Ecto neural progenitor cell (in vitro differentiated cells): ENCODE measurements at regions not wholly inside any gene's neighbourhood (a gene's known extent, or its start where the extent isn't known, plus 50 kb on each side); places are given as distances from the start of the nearest gene placed in this dataset.
"Not testable (repeated sequence)": the region's sequence is repeated elsewhere in the genome, so short reads cannot be mapped to it uniquely, and the experiment has no call there.

Experiments used
- DNase-seq: peaks from one replicate; pipeline ENCODE4 v3.0.0-alpha.2; 2018; ENCODE audit warnings: low spot score

DNA sequence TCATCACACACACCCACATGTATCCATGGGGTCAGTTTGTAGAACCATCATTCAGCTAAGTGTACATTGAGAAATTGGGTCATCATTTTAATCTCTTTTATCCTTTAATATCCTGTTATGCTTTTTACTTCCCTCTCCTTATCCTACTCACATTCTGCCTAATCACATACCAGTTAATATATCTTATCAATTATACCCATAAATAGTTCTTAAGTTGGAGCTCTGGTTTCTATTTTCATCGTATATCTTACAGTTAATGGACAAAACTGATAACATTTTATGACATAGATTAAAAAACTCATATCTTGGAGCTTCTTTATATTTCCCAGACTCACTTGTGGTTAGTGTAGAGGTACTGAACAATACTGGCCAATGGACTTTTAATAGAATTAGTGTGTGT is 729.5 kb upstream of the LCORL start:
- no peak for DNase-seq

DNA sequence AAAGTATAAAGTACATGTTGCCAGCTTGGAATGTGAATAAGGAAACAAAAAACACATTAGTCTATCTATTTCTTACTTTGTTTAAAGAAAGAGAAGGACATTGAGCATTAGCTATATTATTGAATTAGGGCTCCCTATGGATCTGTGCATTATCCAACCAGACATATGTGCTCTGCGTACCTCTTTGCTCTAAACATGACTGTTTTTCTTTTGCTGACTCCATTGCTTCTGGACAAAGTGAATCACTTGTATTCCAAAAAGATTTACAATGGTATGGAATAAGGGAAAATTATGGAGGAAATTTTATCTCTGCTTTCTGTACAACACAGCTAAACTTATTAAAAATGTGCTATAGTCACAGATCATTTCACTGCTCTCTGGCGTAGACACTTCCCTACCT is 727.8 kb upstream of the LCORL start:
- no peak for DNase-seq

DNA sequence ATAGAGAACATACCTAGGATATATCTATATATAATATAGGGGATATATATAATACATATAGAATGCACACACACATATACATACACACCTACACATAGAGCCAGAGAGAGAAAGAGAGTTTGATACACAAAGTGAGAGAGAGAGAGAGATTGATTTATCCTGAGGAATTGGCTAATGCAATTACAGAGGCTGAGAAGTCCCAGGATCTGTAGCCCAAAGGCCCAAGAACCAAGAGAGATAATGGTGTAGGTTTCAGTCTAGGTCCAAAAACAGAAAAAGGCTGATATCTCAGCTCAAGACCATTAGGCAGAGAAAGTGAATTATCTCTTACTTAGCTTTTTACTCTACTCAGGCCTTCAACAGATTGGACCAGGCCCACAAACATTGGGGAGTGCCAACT is 715.0 kb upstream of the LCORL start:
- DNase-seq: no peak

DNA sequence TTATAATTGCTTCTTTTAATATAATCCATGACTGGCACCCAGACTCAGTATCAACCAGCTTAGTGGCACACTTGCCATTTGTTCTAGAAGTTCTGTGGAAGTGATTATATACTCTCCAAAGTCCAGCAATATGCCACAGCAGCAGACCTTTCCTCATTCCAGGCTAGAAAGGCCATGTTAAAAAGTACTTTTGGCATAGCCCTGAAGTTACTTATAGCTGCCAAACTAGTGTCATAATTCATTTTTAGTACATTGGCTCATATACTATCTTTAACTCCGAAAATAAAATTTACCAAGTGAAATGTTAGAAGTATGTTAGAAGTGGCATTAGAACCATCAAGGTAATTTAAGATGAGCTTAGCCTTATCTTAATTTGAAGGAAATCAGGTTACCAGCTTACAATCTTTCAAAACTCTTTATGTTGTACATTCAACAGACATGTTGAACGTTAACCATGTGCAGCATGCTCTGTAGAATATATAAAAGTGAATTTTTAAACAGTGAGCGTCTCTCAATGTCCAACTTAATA is 714.2 kb upstream of the LCORL start:
- DNase-seq: no peak

DNA sequence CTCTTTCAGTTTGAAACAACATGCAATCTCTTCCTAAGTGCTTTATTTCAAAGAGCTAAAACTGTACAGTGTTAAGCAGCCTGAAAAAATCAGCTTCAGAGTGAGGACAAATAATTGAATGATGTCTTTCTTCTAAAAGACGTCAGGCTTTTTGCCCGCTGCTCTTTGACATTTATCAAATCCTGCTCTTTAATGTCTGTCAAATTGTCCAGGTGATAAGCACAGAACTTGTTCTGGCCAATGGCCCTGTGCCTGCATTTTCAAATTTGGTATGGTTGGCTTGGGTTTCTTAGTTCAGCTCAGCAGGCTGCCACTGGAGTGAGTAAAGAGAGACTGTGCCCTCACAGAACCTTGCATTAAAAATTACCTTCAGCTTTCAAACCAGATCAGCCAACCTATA is 712.9 kb upstream of the LCORL start:
- no peak for DNase-seq

DNA sequence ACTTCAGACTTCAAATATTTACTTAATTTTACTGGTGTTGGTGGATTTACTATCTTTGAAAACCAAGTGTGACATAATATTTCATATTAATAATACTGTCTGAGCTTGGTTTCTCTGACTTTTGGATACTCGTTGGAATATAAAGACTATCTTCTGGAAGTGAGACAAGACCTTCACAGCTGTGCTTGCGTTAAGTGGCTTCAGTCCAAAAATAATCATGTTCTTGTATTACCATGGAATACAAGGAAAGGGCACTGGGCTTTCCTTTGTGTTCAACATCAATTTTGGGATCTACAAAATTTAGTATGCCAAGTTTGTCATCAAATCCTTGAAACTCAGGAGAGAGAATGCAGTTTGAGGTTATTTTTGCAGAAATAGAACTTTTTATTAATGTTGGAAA is 712.4 kb upstream of the LCORL start:
- DNase-seq: no peak

DNA sequence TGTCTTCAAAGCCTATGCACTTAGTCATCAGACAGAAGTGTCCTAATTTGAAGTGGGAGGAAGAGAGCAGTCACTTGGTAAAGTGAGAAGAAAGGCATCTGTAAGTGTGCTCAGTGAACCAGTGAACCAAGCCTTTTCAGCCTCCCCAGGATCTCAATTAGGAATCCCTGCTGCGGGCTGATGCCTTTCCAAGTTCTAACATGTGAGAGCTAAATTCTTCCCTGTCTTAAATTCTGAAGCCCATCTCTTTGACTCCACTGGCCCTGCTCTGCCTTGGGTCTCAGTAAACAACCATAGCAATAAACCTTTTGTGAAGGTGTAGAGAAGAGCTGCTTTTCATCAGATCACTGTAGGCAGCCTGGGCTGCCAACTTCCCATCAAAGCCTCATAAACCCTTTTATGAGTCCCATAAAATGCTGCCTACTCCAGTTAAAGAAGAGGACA is 701.2 kb upstream of the LCORL start:
- DNase-seq: no peak

DNA sequence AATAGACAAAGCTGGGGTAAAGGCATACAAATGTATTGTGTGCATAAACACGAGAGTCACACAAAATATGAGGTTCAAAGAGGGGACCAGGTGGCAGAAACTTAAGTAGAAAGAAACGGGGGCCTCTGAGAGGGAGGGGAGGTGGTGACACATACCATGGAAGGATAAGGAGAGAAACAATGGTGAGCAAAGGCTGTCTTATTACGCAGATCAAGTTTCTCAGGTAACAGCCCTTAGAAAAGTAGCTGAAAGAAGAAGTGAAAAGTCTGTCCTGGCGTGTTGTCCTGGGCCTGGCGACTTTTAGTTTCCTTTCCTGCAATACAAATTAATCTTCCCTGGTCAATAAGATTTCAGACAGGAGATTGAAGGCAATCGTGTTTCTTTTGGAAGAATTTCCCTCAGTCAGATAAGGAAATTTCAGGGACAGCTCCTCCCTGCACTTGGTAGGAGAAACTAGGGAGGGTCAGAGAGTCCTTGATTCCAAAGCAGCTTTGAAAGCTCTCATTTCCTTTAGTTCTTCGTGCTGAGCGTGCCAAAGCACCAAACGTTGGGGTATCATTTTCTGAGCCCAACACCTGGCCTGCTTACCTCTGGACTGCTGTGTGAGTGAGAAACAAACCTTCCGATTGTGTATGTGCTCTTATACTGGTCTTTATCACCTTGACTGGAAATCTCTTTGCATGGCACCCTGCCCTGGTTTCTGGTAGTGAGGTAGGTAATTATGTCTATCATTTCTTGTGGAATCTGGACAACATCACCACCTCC is 676.7 kb upstream of the LCORL start:
- no peak for DNase-seq

DNA sequence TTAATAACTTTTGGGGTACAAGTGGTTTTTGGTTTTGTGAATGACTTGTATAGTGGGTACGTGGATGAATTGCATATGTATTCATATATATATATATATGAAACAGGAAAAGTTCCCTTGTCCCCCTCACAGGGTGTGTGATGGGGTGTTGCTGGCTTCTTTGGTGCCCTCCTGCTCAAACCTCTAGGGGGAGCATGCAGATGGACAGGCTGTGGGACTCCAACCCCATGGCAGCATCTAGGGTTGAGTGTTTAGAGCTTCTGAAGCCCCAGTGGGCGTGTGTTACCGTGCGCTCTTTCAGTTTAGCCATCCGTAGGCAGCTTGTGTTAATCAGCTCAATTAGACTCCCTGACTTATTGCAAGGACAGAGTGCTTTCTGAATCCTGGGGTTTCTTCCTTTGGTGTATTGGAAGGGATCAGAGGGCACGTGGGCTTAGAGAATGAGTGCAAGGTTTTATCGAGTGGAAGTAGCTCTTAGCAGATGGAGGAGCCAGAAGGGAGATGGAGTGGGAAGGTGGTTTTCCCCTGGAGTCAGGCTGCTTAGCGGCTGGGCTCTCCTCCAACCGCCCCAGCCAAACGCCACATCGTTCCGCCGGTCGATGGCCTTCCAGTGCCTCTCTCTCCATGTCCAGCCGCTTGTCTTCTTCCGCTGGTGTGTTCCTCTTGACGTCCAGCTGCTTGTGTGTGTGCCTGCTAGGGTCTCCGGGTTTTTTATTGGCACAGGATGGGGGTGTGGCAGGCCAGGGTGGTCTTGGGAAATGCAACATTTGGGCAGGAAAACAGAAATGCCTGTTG is 674.4 kb upstream of the LCORL start:
- DNase-seq: no peak

DNA sequence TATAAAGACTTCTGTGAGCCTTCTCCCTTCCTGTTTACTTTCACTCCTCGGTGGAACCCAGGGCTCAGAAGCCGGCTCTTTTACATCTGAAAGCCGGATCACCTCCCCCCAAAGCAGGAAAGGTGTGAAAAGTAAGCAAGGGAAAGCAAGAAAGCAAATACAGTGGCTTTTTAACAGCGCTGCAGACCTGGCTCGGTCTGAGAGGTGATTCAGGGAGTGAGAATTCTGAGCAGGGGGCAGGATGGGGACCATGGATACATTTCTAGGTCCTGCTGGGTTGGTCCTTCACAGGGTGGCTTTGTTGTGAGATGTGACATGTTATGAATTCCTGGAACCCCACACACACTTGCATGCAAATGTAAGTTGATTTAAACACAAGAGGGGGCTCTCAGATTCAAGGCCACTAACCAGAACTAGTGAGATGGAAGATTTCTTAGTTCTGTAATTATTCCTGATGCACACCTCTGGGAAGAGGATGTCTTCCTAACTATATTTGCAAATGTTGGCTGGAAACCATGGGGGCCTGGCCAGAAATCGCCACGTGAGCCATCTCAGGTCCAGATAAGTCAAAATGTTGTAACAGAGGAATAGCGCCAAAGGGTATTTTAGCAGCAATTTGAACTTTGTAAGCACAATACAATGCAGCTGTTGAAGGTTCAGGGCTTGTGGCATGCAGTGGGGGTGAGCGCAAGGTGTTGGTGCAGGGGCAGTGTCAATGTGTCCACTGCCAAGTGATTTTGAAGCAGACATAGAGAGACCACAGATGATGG is 670.1 kb upstream of the LCORL start:
- DNase-seq: no peak

DNA sequence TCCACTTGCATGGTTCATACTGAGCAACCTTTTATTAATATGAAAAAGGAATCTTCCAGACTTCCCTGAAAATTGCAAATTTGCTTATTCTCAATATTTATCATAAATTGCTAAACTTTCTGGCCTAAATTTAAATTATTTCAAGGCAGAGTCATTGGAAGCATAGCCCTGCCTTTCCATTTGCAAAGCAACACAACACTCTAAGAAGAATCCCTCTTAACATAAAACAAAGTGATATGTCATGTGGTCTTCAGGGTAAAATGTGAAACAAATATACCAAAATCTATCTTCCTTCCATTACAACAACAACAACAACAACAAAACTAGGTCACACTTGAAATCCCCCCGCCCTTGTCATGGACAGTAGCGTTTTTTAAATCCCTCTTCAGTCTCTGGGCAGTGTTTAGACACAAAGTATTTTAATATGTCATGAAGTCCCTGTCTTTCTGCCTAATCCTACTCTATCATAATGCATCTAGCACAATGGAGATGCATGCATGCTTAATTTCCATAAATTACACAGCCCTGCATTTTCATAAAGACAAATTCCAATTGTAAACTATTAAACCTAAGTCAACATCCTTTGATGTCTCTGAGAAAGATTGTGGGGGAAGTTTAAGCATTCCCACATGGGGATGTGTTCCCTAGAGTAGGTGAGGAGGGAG is 668.9 kb upstream of the LCORL start:
- no peak for DNase-seq

DNA sequence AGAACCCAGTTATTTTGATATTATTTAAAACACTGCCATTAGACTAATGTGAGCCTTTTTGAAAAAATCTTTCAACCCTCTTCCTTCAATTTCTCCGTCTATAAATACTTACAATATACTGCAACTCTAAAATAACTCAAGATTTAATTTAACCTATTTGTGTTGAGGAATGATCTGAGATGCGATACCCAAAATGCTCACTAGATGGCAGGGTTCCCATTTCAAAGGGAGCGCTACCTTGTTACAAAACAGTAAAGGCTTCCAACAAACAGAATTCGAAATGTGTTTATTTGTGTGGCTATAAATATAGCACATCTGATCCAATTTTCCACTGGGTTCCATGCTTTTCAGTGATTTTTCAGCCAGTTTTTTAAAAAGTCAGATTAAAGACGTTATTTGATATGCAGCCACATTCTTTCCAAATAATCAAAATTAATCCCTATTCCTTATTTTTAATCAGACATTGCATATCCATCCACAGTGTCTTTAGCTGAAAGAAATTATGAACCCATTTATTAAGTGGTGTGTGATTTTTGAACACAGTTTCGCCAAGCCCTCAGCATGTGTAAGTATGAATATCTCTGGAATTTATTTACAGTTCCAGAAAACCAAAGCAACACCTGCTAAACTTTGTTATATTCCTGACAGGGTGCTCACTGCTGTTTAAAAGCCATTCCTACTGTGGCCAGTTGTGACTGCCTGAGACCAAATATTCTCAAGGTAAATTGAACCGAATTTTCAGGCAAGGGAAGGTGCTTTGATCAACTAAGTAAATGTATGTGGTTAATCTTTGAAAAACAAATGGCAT is 668.0 kb upstream of the LCORL start:
- peak; percentile 61 for DNase-seq

DNA sequence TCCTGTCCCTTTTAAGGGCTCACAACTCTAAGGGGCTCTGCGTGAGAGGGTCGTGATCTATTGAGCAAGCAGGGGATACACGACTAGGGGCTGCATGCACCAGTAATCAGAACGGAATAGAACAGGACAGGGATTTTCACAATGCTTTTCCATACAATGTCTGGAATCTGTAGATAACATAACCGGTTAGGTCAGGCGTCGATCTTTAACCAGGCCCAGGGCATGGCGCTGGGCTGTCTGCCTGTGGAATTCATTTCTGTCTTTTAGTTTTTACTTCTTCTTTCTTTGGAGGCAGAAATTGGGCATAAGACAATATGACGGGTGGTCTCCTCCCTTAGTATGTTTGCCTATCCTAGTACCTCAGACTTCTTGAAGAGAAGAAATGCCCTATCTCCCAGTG is 666.8 kb upstream of the LCORL start:
- not testable (repeated sequence) for DNase-seq

DNA sequence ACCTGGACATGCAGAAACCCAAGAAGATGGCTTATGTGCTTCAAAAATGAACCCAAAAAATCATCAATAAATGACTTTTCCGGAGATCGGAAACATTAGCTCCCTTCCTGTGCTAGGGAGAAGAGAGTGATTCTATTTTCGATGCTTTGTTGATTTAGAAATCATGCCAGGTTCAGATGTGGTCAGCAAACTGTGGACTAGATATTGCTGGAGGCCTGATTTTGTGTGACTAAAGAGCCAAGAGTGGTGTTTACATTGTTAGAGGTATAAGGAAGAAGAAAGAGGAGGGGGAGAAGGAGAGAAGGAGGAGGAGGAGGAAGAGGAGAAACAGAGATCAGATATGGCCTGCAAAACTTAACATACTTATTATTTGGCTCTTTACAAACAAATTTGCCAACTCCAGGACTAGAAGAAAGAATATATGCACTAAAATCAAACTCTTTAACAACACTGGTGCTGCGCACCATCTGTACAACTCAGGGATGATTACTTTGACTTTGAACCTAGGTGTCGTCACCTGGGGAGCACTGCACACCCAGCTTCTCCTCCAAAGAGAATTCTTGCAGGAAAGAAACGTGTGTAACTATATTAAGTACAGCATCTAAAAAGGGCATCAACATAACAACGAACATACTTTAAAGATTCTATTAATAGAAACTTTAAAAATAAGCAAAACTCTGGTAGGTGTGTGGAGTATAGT is 664.9 kb upstream of the LCORL start:
- DNase-seq: no peak

DNA sequence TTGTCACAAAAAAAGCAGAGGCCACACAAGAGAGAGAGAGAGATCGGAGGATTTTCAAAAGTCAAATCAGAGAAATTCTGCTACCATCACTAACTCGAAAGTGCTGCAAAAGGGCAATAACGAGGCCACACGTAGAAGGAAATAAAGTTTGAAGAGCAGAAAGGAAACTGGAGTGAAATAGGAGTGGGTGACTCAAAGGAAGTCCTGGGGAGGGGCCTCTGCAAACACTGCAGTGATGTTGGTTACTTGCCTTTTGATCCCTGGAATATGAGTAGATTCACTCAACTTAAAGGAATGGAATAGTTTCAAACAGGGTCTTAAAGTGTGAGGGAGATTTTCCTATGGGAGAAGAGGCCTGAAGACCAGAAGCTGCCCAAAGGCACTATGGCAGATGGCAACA is 663.4 kb upstream of the LCORL start:
- DNase-seq: no peak

DNA sequence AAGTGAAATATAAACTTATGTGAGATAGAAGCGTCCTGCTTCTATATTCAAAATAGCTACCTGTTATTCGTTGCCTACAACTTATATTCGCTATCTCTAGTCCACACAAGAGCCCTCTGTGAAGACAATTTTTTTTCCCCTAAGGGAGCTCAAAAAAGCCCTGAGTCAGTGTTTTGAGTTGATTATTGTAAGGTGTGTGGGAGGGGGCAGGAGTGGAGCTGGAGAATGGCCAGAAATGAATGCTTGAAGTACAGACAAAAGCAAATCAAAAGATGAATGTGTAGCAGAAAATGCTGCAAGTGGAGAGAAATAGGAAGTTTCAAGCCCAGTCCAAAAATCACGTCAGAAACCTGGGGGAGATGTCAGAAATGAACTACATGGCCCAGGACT is 655.0 kb upstream of the LCORL start:
- no peak for DNase-seq

DNA sequence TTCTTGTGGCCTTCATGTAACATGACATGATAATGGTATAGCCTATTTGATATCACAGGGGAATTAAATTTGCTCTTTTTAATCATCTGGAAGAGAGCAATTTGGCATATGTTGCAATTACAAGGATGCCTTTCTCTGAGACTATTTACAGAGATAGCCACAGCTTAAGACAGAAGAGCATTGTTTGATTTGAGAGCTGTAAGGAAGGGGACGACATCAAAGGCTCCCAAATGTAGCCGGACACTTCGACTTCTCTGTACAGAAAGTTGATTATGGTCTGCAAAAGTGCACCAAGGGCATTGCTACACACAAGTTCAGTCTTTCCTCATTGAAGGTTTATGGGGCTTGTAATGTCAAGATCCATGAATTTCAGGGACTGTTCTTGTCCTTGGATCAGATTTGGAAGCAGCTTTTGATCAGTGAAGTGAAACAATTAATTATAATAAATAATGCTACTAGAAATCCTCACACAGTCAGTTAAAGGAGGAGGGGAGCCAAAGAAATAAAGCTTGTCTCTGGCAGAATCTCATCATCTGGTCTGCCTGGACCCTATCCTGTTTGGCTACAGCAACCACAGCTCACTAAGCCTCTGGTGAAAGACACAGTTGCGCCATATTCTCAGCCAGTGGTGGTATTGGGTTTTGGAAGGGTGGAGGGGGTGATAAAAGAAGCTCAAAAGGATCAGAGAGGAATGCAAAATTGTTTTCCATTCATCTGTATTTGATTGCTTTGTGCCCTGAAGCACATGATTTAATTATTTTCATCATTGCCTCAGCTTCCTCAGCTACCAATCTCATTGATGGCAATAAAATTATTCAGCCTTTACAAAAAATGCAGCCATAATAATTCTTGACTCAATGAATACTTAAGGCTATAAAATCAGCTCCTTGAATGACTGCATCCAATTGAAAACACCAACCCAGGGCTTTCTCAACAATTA is 654.3 kb upstream of the LCORL start:
- no peak for DNase-seq

DNA sequence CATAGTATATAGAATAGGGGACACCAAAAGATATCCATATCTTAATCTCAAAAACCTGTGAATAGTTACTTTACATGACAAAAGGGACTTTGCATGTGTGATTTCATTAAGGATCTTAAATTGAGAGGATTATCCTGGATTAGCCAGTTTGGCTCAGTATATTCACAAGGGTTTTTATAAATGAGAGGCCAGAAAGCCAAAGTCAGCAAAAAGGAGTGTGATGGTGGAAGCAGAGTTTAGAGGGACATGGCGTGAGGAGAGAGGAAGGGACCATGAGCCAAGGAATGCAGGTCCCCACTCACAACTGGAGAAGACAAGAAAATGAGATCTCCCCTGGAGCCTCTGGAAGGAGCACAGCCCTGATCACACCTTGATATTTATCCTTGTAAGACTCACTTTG is 648.5 kb upstream of the LCORL start:
- no peak for DNase-seq

DNA sequence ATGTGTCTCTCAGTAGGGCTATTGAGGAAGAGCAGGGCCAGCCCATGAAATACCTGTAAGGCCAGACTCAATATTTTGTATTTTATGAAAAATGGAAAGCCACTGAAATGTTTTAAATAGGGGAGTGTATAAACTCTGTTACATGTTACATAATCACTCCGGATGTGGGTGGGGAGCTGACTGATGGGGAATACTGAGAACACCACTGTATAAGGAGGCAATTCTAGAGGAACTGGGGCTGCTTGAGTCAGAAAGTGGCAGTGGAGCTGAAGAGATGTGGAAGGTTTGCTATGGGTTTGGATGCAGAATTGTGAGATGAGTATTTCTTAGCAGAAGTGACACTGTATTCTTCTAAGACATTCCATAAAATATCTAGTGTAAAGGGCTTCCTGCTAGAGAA is 647.8 kb upstream of the LCORL start:
- DNase-seq: no peak
